Thyroid gland (tissue), 4 donors: ENCODE measurements at regions not wholly inside any gene's neighbourhood (a gene's known extent, or its start where the extent isn't known, plus 50 kb on each side); places are given as distances from the start of the nearest gene placed in this dataset.

Experiments used
- DNase-seq, 2 donors: peaks; one replicate each; pipeline ENCODE4 v3.0.0-alpha.2; 2019
- H3K27ac ChIP-seq, 3 donors: fragments of 200-600 bp; sonication (generic); 1 replicate in 2 of 3; 2 replicates in 1 of 3; pipeline ENCODE4 v1.5.1; 2016 to 2019; ENCODE audit warnings: mild to moderate bottlenecking in 1 of 3, moderate library complexity in 1 of 3
- H3K27me3 ChIP-seq: fragments of 200-600 bp; sonication (generic); one replicate; pipeline ENCODE4 v1.5.1; 2019
- H3K36me3 ChIP-seq, 2 donors: fragments of 200-600 bp; sonication (generic); one replicate each; pipeline ENCODE4 v1.5.1; 2016 to 2019
- H3K4me1 ChIP-seq, 2 donors: fragments of 200-600 bp; sonication (generic); one replicate each; pipeline ENCODE4 v1.5.1; 2017 to 2019
- H3K4me3 ChIP-seq, 3 donors: fragments of 200-600 bp; sonication (generic); replicated peaks in 1 of 3; 1 replicate in 2 of 3; 2 replicates in 1 of 3; pipeline ENCODE4 v1.5.1; 2016; ENCODE audit warnings: mild to moderate bottlenecking in 1 of 3
- H3K9me3 ChIP-seq: fragments of 200-600 bp; sonication (generic); one replicate; pipeline ENCODE4 v1.5.1; 2017
- CTCF ChIP-seq, 6 experiments: fragments of 200-600 bp in 3 of 6; fragments of 450-650 bp in 3 of 6; sonication (generic) in 3 of 6; IDR thresholded peaks; one replicate each; pipeline ENCODE4 v1.5.1; 2016 to 2019; ENCODE audit warnings: antibody characterized with exemption in 6 of 6, mild to moderate bottlenecking in 2 of 6, inconsistent platforms in 1 of 6, moderate library complexity in 1 of 6
- POLR2A ChIP-seq, 2 donors: fragments of 450-650 bp; IDR thresholded peaks; one replicate each; pipeline ENCODE4 v1.6.1; 2017; ENCODE audit warnings: antibody characterized with exemption in 2 of 2, mild to moderate bottlenecking in 2 of 2, moderate library complexity in 1 of 2
- WGBS, 2 donors: methylation state at CpG; one replicate each; pipeline ENCODE4 v1.1.5; 2017; 5-methylcytosine and 5-hydroxymethylcytosine counted together
- intact Hi-C: fragments of 100-400 bp; cut with DNase I; formaldehyde crosslinking; loops from one replicate; pipeline ENCODE4 v1.15.1; 2023

GRCh38 chr11:42528471-42528870 is 783.3 kb upstream of the API5 start:
- intact Hi-C loops: no loop called here

GRCh38 chr11:42528911-42529310 is 782.9 kb upstream of the API5 start:
- no peak for DNase-seq
- no peaks in the 10 kb centered on the region for H3K9me3 ChIP-seq
- no peaks in the 10 kb centered on the region for H3K4me1 ChIP-seq
- no peaks in the 10 kb centered on the region for H3K36me3 ChIP-seq
- TF ChIP-seq CTCF (IDR thresholded peaks at IDR 0.05) (no peak), POLR2A (IDR thresholded peaks at IDR 0.05) (no peak)
- no peak overlapping the region for H3K27ac ChIP-seq
- intact Hi-C loops: no loop called here
- 65 to 66% methylated on average over 2 of the region's 2 CpGs for WGBS, 2 donors
- no peak overlapping the region for H3K4me3 ChIP-seq
- H3K27me3 ChIP-seq: no peaks in the 10 kb centered on the region

More at GRCh38 chr11:42528471-42528870, 783.3 kb upstream of the API5 start:
- no peak overlapping the region for H3K27ac ChIP-seq
- DNase-seq: no peak
- H3K9me3 ChIP-seq: no peaks in the 10 kb centered on the region
- H3K36me3 ChIP-seq: no peaks in the 10 kb centered on the region
- H3K4me1 ChIP-seq: no peaks in the 10 kb centered on the region
- TF ChIP-seq POLR2A (IDR thresholded peaks at IDR 0.05): no peak
- TF ChIP-seq CTCF (IDR thresholded peaks at IDR 0.05): no peak
- H3K27me3 ChIP-seq: no peaks in the 10 kb centered on the region
- no peak overlapping the region for H3K4me3 ChIP-seq
- WGBS, 2 donors: 94 to 95% methylated on average over 2 of the region's 2 CpGs

GRCh38 chr11:42536611-42537360 is 775.0 kb upstream of the API5 start:
- Histone ChIP-seq H3K36me3 (no peaks in the 10 kb centered on the region), H3K27me3 (no peaks in the 10 kb centered on the region), H3K9me3 (no peaks in the 10 kb centered on the region), H3K4me3 (no peak overlapping the region), H3K27ac (no peak overlapping the region), H3K4me1 (no peaks in the 10 kb centered on the region)
- TF ChIP-seq CTCF (IDR thresholded peaks at IDR 0.05): no peak
- no peak for TF ChIP-seq POLR2A (IDR thresholded peaks at IDR 0.05)
- intact Hi-C loops: no loop called here
- 83 to 87% methylated on average over 5 of the region's 5 CpGs for WGBS, 2 donors
- DNase-seq: no peak

GRCh38 chr11:42542336-42542735 is 769.5 kb upstream of the API5 start:
- no peak overlapping the region for H3K27ac ChIP-seq

More at GRCh38 chr11:42542336-42542735, 769.5 kb upstream of the API5 start:
- intact Hi-C loops: no loop called here
- H3K36me3 ChIP-seq: no peaks in the 10 kb centered on the region
- 91 to 95% methylated on average over 1 of the region's 1 CpG for WGBS, 2 donors
- no peak for DNase-seq
- H3K4me1 ChIP-seq: no peaks in the 10 kb centered on the region
- H3K9me3 ChIP-seq: no peaks in the 10 kb centered on the region
- no peak for TF ChIP-seq POLR2A (IDR thresholded peaks at IDR 0.05)
- no peak for TF ChIP-seq CTCF (IDR thresholded peaks at IDR 0.05)
- no peak overlapping the region for H3K4me3 ChIP-seq
- H3K27me3 ChIP-seq: no peaks in the 10 kb centered on the region
